ENCODE measurements at regions not wholly inside any gene's neighbourhood (a gene's known extent, or its start where the extent isn't known, plus 50 kb on each side); places are given as distances from the start of the nearest gene placed in this dataset.

DNA sequence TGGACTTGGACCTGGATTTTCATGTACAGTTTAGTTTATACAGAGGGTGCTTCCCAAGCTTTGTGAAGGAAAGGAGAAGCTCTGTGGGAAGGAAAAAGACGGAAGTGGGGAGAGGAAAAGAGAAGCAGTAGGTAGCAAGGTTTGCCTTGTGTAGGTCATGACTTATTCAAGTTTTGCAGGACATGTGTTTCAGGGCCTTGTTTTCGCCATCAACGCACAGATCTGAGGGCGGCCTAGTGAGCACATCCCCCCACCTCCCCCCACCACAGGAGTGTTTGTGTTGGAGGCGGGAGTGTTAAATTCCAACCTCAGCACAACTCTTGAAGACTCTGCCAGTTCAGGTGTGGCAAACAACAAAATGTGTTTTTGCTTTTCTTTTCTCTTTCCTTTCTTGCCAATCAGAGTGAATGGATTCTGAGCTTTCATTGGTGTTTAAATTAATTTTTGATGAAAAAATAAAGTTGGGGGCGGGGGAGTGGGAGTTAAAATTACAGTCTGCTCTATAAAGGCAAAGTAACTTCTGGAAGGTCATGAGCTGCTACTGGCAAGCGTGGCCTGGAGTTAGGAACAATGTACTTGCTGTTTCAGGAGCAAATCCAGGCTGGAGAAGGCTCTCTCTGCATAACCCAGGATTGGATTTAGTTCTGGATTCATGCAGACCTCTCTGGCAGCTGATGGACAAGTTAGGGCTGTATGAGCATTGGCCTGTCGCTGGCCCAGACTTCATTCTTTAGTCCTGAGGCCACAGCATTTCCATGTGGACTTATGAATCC lies 338.5 kb downstream of the CD83 start:
- DNase-seq, result no peak

DNA sequence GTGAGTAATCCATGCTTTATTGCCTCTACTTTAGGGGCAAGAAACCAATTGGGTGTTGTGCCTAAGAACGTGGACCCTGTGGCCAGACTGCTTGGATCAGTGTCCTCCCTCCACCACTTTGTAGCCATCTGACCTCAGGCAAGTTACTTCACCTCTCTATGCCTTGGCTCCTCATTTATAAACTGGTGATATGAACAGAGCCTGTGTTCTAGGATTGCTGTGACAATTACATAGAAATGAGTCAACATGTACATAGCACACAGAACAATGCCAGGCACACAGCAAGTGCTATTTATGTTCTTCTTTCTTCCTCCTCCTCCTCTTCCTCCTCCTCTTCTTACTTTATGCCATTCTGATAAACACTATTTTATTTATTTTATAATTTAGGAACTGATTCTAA lies 339.4 kb downstream of the CD83 start:
- DNase-seq, result no peak

DNA sequence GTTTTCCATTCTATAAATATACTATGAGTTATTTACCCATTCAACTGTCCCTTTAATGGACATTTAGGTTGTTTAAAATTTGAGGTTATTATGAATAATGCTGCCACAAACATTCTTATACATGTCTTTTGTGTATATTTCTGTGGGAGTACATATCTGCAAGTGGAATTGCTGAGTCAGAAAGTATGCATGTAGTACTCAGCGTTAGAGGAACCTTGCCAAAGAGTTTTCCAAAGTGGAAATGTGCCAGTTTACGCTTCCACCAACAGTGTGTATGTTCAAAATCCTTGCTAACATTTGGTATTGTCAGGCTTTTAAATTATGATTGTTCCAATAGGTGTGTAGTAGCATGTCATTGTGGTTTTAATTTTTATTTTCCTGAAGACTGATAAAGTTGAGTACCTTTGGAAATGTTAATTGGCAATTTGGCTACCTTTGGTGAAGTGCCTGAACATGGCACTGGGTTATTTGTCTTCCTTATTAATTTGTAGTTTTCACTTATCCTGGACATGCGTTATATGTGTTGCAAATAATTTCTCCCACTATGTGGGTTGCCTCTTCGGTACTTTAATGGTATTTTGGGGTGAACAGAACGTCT lies 341.2 kb downstream of the CD83 start:
- DNase-seq, result peak; percentile 41 to 53

DNA sequence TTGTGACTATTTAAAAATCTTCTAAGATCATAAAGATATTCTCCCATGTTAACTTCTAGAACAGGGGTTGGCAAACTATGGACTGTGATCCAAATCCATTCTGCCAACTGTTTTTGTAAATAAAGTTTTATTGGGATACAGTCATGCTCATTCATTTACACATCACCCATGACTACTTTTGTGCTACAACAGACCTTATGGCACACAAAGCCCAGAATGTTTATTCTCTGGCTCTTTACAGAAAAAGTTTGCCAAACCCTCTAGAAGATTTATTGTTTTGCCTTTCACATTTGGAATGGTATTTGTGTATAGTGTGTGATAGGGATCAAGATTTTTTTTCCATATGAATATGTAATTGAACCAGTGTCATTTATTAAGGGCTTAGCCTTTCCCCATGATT lies 341.7 kb downstream of the CD83 start:
- DNase-seq, result no peak

DNA sequence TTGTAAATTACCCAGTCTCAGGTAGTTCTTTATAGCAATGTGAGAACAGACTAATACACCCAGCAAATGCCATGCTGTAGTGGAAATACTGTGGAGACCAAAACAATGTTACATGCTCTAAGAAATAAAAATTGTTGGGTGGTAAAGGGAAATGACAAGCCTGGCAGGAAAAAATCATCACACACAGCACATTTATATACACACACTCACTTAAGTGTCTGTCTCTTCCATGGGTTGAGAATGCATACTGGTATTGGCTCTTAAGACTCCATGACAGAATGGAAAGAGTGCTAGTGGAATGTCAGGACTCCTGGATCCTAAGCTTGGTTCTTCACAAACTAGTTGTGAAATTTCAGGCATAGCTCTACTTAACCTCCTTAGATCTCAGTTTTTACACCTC lies 343.0 kb downstream of the CD83 start:
- no peak for DNase-seq

DNA sequence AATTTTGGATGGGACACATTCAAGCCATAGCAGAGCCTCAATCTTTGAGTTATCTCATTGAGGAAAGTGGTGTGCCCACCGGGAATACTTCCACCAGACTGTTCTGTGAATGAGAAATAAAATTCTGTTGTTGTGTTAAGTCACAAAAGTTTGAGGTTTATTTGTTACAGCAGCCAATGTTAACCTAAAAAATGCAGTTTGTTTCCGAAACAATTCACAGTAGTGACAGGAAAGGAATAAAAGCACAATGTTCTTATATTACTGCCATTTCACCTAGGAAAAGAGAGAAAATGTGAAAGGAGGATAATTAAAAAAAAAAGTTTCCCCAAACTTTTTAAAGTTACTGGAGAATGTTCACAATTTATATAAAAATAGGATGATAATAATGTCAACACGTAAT lies 344.6 kb downstream of the CD83 start:
- no peak for DNase-seq

DNA sequence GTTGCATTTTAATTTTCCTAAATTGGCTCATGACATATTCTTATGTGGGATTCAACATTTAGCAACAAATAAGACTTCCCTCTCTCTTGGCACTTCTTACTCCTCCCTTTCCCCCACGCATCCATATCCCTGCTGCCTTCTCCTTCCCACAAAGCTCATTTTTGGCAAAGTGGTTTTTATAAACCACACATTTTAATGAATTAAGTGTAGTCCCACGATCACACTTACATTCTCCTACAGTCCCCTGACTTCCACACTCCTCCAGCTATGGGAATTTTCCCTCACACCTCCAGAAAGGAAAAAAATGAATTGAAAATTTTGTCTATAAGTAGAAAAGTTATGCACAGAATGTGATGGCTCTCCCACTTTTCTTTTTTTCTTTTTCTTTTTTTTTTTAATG lies 345.0 kb downstream of the CD83 start:
- no peak for DNase-seq

DNA sequence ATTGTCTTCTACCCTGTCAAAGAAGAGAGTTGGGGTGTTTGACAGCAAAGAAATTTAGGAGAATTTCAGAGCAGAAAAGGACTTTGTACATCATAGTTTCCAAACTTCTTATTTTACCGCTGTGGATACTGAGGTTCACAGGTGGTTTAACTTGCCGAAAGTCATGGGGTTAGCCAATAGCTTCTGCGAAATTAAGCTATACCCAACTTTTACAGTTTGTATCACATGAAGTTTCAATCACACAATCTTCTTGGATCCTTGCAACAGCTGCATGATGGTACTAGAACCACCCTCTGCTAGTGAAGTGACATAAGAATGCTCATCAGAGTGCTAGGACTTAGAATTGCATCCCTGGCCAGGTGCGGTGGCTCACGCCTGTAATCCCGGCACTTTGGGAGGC lies 345.5 kb downstream of the CD83 start:
- DNase-seq, result no peak

DNA sequence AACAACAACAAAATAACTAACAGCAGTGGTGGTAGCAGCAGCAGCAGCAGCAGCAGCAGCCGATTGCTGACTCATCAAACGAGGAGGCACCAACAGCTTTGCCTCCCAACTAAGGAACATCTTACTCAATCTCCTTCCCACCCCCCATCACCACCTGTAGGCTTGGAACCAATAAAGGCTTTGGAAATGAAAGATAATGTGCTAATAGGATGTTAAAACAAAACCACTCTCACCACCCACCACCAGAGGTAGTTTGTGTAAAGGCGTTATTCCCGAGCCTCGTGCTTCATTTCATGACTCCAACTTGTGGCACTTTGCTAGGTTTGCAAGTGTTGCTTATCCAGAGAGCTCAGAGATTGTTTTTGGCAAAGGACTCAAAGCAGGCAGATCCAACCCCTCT lies 346.5 kb downstream of the CD83 start:
- no peak for DNase-seq

DNA sequence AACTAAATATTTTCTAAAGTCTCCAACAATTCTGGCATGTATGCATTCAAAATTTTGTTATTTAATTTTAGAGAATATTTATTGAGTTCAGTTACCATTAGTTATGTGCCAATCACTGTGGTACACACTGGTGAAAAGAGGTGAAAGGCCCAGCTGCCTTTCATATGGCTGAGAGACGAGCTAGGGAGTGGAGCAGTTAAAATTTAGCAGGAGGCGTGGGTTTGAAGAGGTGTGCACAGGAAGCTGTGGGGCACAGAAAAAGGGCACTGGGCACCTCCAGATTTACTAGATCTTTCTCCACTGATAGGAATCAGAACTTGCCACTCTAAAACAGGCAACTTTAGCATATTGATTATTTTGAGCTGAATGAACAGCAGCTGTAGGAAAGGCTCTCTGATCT lies 347.1 kb downstream of the CD83 start:
- no peak for DNase-seq

DNA sequence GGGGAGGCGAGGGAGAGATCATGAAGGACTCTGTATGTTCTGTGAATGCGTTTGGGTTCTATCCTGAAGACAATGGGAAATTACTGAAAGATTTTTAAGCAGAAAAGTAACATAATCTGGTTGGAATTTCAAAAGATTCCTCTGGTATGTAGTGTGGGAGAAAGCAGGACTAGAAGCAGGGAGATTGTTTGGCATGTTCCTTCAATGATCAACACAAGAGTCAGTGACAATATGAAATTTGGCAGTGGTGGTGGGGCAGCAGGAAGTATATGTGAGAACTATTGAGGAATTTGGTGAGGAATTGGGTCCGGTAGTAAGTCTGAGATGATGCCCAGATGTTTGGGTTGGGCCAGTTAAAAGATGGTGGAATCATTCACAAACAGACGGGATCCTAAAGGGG lies 348.7 kb downstream of the CD83 start:
- no peak for DNase-seq

DNA sequence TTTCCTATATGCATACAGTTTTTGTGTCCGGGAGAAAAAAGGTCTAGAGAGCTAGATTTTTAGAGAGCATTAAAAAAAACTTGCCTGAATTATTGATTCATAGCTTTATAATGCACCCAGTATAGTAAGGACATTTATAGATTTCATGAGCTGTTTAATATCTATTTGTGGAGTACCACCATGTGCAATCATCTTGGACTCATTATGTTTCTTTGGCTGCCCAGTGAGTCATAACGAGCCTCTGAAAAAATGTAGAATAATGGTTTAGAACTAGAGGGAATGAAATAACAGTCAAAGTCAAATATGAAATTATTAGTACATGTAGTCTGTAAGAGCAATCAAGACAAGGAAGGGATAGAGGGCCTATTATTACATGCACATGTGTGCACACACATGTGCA lies 350.0 kb downstream of the CD83 start:
- DNase-seq, result no peak

DNA sequence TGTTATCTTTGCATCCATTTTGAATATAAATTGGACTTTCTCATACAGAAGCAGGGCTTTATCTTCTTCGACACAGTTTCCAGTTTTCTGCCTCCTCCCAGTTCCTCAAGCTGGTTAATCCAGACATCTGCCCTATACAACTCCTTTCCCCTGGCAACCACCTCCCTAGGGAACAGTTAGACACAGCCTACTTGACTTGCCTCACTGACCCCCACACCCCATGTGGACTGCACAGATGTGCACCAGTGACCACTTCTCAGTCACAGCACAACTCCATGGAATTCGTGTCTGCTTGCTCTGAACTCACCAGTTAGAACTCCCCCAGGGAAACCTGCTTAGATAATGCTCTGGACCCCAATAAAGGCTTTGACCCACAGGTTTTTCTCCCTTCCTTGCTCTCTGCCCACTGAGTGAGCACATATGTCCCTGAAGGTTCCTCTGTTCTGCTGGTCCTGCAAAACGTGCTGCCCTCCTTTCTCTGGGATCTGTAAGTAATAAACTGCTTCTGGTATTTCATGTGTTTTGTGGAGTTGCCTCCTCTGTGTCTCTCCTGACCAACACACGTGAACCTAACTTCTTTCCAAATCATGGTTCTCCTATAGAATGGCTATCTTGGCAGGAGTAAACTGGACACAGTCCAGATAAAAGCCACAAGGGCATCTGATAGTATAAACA lies 351.2 kb downstream of the CD83 start:
- no peak for DNase-seq

DNA sequence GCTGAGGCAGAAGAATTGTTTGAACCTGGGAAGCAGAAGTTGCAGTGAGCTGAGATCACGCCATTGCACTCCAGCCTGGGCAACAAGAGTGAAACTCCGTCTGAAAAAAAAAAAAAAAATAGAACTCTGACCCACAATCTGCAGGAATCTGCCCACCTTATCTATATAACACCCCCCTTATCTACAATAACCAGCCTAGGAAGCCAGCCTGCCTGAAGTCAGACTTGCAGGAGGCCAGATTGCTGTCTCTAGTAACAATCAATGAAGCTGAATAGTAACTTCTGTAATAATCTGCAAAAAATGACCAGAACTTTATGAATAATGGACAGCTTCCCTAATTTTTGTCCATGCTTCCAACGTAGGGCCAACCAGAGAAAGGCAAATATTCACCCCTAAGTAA lies 352.5 kb downstream of the CD83 start:
- DNase-seq, result no peak

DNA sequence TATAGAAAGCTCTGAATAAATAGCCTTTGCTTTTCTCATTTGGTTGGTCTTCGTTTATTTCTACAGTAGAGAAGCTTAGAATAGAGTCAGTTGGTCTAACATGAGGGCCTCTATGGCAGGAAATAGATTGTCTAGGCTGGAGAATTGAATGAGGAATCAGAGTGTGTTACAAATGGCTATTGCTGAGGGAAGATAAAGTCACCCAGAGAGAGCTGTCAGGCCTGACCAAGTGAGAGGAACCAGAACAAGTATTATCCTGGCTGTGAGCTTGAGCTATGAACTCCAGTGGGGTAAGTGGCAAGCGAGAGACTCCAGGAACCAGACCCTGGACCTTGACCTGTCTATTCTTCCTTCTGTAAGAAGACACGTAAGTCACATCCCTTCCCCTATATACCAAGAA lies 353.1 kb downstream of the CD83 start:
- no peak for DNase-seq

DNA sequence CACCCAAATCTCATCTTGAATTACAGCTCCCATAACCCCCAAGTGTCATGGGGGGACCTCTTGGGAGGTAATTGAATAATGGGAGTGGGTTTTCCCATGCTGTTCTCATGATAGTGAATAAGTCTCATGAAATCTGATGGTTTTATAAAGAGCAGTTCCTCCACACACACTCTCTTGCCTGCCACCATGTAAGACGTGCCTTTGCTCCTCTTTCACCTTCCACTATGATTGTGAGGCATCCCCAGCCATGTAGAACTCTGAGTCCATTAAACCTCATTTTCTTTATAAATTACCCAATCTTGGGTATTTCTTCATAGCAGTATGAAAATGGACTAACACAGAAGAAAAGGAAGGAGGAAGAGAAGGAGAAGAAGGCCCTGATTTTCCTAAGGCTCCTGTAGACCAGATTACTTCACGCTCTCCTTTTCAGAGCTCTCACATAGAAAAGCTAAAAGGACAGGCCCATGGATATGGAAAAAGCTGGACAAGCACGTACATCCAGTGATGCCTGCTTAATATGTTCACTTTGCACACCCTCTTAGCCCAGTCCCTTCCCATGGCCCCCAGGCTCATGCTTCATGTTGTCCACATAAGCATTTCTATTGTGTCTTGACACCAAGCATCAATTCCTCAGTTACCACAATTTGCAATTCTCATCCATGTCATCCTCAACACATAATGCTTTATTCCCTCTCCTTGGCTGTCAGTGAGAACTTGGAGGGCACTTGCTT lies 354.8 kb downstream of the CD83 start:
- no peak for DNase-seq

DNA sequence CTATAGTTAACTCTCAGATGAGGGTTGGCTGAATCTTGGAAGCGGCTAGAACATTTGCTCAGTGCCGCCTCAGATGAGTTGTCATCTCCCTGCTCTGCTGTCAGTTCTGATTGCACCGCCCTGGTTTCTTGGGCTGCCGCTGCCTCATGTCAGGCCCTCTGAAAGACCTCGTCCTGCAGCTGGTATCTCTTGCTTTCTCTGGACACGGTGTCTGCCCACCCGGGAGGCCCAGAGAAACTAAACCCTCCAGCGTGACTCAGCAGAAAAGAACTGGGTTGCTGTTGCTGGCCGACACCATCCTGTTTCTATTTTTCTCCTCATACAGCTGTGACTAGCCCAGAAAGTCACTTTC lies 355.4 kb downstream of the CD83 start:
- DNase-seq, result no peak

DNA sequence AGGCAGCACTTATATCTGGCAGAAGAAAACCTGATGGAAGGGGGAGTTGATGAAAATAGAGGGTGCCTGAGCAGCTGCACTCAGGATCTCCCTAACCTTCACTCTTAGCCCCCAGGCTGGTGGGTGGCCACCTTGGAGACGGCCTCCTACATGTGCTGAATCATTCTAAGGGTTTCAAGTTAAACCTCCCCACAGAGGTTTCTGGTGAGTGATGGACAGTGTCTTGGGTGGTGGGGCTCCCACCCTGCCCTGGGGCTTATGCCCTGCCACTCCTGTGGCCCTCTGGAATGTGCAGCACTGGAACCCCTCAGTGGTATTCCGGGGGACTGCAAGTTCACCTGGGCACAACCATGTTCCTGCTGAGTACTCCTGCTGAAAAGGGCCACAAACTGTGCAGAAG lies 357.2 kb downstream of the CD83 start:
- no peak for DNase-seq

DNA sequence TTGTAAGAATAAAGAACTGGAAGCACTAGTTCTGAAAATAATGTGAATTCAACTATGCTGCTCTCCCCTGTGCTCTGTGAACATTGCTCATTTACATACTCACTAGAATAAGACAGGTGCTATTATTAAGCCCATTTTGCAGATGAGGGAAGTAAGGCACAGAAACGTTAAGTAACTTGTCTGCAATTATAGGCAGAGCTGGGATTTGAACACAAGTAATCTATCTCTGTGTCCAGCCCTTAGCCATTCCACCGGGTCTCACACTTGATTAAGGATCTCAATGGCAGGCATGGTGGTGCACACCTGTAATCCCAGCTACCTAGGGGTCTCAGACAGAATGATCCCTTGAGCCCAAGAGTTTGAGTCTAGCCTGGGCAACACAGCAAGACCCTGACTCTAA lies 357.7 kb downstream of the CD83 start:
- DNase-seq, result no peak

DNA sequence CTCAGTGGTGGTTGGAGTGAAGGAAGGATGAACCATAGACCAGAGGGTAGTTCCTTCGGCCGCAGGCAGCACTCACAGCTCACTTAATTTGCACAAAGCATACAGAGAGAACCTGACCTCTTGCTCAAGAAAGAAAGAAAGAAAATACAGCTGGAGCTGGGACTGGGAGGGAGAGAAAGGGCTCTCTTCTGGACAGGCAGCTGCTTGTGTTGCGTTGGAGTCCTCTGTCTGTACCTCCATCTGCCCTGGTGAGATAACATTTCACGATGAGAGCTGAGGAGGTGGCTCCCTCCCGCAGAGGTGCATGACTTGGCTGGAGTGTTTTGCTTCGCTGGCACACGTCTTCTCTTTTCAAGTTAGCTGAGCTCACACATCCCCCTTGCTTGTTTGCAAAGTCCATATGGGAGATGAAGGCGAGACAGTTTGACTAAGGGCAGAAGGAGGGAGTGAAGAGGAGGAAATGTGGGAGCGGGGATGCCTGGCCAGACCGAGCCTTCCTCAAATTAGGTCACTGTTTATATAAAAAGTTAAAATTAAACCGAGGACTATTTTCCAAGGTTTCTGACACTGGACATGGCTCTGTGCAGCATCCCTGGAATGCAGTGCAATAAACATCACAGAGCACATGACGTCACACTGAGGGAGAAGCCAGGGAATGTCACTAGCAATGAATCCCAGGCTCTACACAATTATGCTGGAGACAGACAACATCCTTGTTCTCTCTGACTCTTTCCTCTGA lies 359.4 kb downstream of the CD83 start:
- peak; percentile 88 to 93 for DNase-seq

DNA sequence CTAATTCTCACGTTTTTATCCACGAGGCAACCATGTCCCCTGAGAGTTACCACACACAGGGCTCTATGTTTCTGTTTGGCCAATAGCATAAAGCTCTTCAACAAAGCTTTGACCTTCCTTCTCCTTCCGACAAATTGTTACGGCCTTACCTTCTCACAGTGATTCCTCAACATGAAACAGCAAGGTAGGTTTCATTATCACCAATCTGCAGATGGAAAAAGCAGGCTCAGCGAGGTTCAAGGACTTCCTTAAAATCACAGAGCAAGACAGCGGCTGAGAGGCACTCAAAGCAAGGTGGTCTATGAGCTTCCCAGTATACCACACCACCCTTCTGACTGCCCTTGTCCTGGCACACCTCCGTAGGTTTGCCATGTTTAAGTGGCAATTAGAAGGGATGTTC lies 360.0 kb downstream of the CD83 start:
- DNase-seq, result no peak

Measured in right lung (tissue), 2 donors.